ENCODE measurements at regions not wholly inside any gene's neighbourhood (a gene's known extent, or its start where the extent isn't known, plus 50 kb on each side); places are given as distances from the start of the nearest gene placed in this dataset. TPM values are rescaled to one million over a fixed set of nuclear protein-coding genes. Genes with fewer than 3 reads are reported as not detected.

DNA sequence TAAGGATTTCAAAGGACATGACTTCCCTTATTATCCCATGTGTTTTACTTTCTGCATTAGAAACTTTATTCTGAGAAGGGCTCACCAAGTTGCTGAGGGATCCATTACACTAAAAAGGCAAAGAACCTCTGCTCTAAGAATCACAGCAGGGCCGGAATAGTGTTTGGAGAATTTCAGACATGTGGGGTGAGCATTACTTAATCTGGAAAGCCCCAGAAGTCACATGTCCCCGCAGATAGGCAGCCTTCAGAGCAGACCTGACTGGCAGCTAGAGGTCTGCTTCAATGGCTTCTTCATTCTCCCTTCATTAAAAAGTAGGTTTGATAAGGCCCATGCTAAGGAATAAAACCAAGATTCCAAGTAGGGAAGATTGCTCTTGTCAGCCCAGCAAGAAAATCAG, 52.6 kb upstream of the RBM15 start:
- ChIA-PET CTCF (ENCODE audit: unreplicated experiment) (no interaction called here), POLR2A (no interaction called here)
- Histone ChIP-seq H3K4me1 (ENCODE audit: insufficient read depth, low read length, poor library complexity, severe bottlenecking) (no peaks in the 10 kb centered on the region), H3K9me3 (ENCODE audit: low read length) (no peaks in the 10 kb centered on the region), H3K9me2 (ENCODE audit: insufficient read depth, low read length) (no peaks in the 10 kb centered on the region), H3K79me2 (ENCODE audit: insufficient read depth, low read depth, low read length) (no peaks in the 10 kb centered on the region), H4K20me1 (ENCODE audit: insufficient read depth, low read length) (no peaks in the 10 kb centered on the region), H3K36me3 (ENCODE audit: insufficient read depth, low read length) (no peaks in the 10 kb centered on the region), H3K4me2 (ENCODE audit: low read length) (no peak overlapping the region), H3K4me3 (ENCODE audit: low read depth, low read length, poor library complexity, severe bottlenecking) (no peak overlapping the region), H3K27ac (ENCODE audit: low read depth, low read length, poor library complexity, severe bottlenecking) (no peak overlapping the region), H2AFZ (ENCODE audit: low read length) (no peak overlapping the region)
- intact Hi-C loops (cut with micrococcal nuclease; ENCODE audit: unreplicated experiment): no loop called here
- no peak for TF ChIP-seq EZH2phosphoT487 (IDR thresholded peaks at IDR 0.05; ENCODE audit: borderline replicate concordance, low read depth, low read length)
- TF ChIP-seq, protein P1, sequence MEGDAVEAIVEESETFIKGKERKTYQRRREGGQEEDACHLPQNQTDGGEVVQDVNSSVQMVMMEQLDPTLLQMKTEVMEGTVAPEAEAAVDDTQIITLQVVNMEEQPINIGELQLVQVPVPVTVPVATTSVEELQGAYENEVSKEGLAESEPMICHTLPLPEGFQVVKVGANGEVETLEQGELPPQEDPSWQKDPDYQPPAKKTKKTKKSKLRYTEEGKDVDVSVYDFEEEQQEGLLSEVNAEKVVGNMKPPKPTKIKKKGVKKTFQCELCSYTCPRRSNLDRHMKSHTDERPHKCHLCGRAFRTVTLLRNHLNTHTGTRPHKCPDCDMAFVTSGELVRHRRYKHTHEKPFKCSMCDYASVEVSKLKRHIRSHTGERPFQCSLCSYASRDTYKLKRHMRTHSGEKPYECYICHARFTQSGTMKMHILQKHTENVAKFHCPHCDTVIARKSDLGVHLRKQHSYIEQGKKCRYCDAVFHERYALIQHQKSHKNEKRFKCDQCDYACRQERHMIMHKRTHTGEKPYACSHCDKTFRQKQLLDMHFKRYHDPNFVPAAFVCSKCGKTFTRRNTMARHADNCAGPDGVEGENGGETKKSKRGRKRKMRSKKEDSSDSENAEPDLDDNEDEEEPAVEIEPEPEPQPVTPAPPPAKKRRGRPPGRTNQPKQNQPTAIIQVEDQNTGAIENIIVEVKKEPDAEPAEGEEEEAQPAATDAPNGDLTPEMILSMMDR (conservative IDR thresholded peaks at IDR 0.05; ENCODE audit: low read length): no peak
- no peak for DNase-seq (ENCODE audit: low spot score)
- no TSS peak for BruUV-seq (replicated peaks)

DNA sequence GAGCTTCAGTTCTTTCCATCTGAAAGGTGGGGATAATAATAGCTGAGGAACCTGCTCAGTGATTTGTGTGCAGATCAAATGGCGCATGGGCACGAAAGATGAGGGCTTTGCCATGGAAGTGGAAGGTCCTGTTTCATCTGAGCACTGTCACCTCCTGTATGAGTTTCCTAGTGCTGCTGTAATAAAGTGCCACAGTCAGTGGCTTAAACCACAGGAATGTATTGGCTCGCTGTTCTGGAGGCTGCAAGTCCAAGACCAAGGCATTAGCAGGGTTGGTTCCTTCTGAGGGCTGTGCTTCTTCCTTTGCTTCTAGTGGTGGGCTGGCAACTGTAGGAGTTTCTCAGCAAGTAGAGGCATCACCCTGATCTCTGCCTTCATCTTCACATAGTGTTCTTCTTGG, 51.1 kb upstream of the RBM15 start:
- no peak overlapping the region for H2AFZ ChIP-seq (ENCODE audit: low read length)
- H4K20me1 ChIP-seq (ENCODE audit: insufficient read depth, low read length): no peaks in the 10 kb centered on the region
- DNase-seq (ENCODE audit: low spot score): no peak
- no peak overlapping the region for H3K27ac ChIP-seq (ENCODE audit: low read depth, low read length, poor library complexity, severe bottlenecking)
- H3K36me3 ChIP-seq (ENCODE audit: insufficient read depth, low read length): no peaks in the 10 kb centered on the region
- H3K9me3 ChIP-seq (ENCODE audit: low read length): no peaks in the 10 kb centered on the region
- H3K4me2 ChIP-seq (ENCODE audit: low read length): no peak overlapping the region
- TF ChIP-seq EZH2phosphoT487 (IDR thresholded peaks at IDR 0.05; ENCODE audit: borderline replicate concordance, low read depth, low read length): no peak
- TF ChIP-seq, protein P1 (conservative IDR thresholded peaks at IDR 0.05; ENCODE audit: low read length): no peak
- no peaks in the 10 kb centered on the region for H3K79me2 ChIP-seq (ENCODE audit: insufficient read depth, low read depth, low read length)
- H3K4me3 ChIP-seq (ENCODE audit: low read depth, low read length, poor library complexity, severe bottlenecking): no peak overlapping the region
- POLR2A ChIA-PET: no interaction called here
- BruUV-seq (replicated peaks): no TSS peak
- H3K9me2 ChIP-seq (ENCODE audit: insufficient read depth, low read length): no peaks in the 10 kb centered on the region
- no peaks in the 10 kb centered on the region for H3K4me1 ChIP-seq (ENCODE audit: insufficient read depth, low read length, poor library complexity, severe bottlenecking)
- intact Hi-C loops (cut with micrococcal nuclease; ENCODE audit: unreplicated experiment): no loop called here
- CTCF ChIA-PET (ENCODE audit: unreplicated experiment): no interaction called here

Small RNA genes in the stretch of these regions (small RNA-seq; reads per million reads assigned to genes)
- not detected for gene RF00402
